Neural crest cell (in vitro differentiated cells): ENCODE measurements at regions not wholly inside any gene's neighbourhood (a gene's known extent, or its start where the extent isn't known, plus 50 kb on each side); places are given as distances from the start of the nearest gene placed in this dataset.
A peak's percentile ranks its signal among the peaks of the same experiment; 100 is the strongest.

Experiments
- DNase-seq: peaks from one replicate; pipeline ENCODE4 v3.0.0; 2021; ENCODE audit warnings: low read depth, mixed read lengths, low spot score
- H3K27ac Mint-ChIP-seq: one replicate; pipeline ENCODE4 v1.8.0; 2021; ENCODE audit warnings: mild to moderate bottlenecking, mixed read lengths; ENCODE audit not compliant: unreplicated experiment
- H3K27me3 Mint-ChIP-seq: 2 replicates; pipeline ENCODE4 v1.8.0; 2021; ENCODE audit warnings: low read depth, mild to moderate bottlenecking, mixed read lengths
- H3K36me3 Mint-ChIP-seq: 2 replicates; pipeline ENCODE4 v1.8.0; 2021; ENCODE audit warnings: low read depth, mild to moderate bottlenecking, mixed read lengths
- H3K4me1 Mint-ChIP-seq: 2 replicates; pipeline ENCODE4 v1.8.0; 2021; ENCODE audit warnings: mixed read lengths
- H3K4me3 Mint-ChIP-seq: one replicate; pipeline ENCODE4 v1.8.0; 2021; ENCODE audit warnings: mild to moderate bottlenecking, mixed read lengths
- H3K9me3 Mint-ChIP-seq: 2 replicates; pipeline ENCODE4 v1.8.0; 2021; ENCODE audit warnings: mixed read lengths
- CTCF ChIP-seq: fragments of 200-600 bp; sonication (generic); conservative IDR thresholded peaks from 2 replicates; pipeline ENCODE4 v1.5.0; 2021; ENCODE audit warnings: antibody characterized with exemption, mild to moderate bottlenecking

DNA sequence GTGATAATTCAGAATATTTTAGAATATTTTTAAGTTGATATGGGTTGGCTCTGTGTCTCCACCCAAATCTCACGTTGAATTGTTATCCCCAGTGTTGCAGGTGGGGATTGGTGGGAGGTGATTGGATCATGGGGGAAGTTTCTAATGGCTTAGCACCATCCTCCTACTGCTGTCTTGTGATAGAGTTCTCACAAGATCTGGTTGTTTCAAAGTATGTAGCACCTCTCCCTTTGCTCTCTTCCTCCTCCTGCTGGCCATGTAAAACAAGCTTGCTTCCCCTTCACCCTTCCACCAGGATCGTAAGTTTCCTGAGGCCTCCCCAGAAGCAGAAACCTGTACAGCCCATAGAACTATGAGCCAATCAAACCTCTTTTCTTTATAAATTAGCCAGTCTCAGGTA, 214.6 kb upstream of the C9orf72 start:
- no peak for DNase-seq
- Mint-ChIP-seq H3K27me3 (no peaks in the 10 kb centered on the region), H3K4me3 (no peak overlapping the region), H3K9me3 (peaks cover 18% of the 10 kb centered on the region), H3K4me1 (no peaks in the 10 kb centered on the region), H3K27ac (no peak overlapping the region), H3K36me3 (peaks cover 9% of the 10 kb centered on the region)
- peak; percentile 17 for TF ChIP-seq CTCF

- Mint-ChIP-seq H3K4me1 (no peaks in the 10 kb centered on the region), H3K36me3 (no peaks in the 10 kb centered on the region), H3K27ac (no peak overlapping the region), H3K4me3 (no peak overlapping the region), H3K9me3 (peaks cover 19% of the 10 kb centered on the region), H3K27me3 (no peaks in the 10 kb centered on the region)
- no peak for TF ChIP-seq CTCF
- no peak for DNase-seq
Observed at GRCh38 chr9:27791311-27791710, 218.0 kb upstream of the C9orf72 start.

- H3K4me1 Mint-ChIP-seq = no peaks in the 10 kb centered on the region
- no peaks in the 10 kb centered on the region for H3K27me3 Mint-ChIP-seq
- no peak overlapping the region for H3K27ac Mint-ChIP-seq
- no peaks in the 10 kb centered on the region for H3K36me3 Mint-ChIP-seq
- no peak for TF ChIP-seq CTCF
- DNase-seq = no peak
- no peak overlapping the region for H3K4me3 Mint-ChIP-seq
- peaks cover 17% of the 10 kb centered on the region for H3K9me3 Mint-ChIP-seq
Observed at GRCh38 chr9:27792971-27793689, 219.8 kb upstream of the C9orf72 start.

- H3K36me3 Mint-ChIP-seq = no peaks in the 10 kb centered on the region
- peaks cover 3% of the 10 kb centered on the region for H3K9me3 Mint-ChIP-seq
- no peaks in the 10 kb centered on the region for H3K27me3 Mint-ChIP-seq
- no peaks in the 10 kb centered on the region for H3K4me1 Mint-ChIP-seq
- no peak for DNase-seq
- TF ChIP-seq CTCF = no peak
- no peak overlapping the region for H3K27ac Mint-ChIP-seq
- no peak overlapping the region for H3K4me3 Mint-ChIP-seq
Observed at GRCh38 chr9:27799326-27799725, 226.0 kb upstream of the C9orf72 start.

DNA sequence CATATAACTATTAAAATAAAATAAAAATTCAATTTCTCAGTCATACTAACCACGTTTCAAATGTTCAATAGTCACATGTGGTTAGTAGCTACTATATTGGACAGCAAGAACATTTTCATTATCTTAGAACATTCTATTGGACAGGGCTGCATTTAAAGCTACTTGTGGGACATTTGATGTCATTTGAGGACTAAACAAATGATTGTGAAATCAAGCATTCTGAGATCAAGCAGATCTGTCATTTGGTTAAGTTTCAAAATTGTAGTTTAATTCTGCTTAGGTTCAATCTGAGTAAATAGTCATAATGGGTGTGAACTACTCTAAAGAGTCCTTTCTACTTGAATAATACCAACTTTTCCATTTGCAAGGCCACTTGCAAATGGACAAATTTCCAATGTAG, 226.9 kb upstream of the C9orf72 start:
- no peak overlapping the region for H3K4me3 Mint-ChIP-seq
- DNase-seq = no peak
- TF ChIP-seq CTCF = no peak
- no peaks in the 10 kb centered on the region for H3K4me1 Mint-ChIP-seq
- H3K9me3 Mint-ChIP-seq = no peaks in the 10 kb centered on the region
- H3K36me3 Mint-ChIP-seq = no peaks in the 10 kb centered on the region
- H3K27ac Mint-ChIP-seq = no peak overlapping the region
- H3K27me3 Mint-ChIP-seq = no peaks in the 10 kb centered on the region
